HG03469 (cell line): ENCODE measurements at regions not wholly inside any gene's neighbourhood (a gene's known extent, or its start where the extent isn't known, plus 50 kb on each side); places are given as distances from the start of the nearest gene placed in this dataset.
"Not testable (repeated sequence)": the region's sequence is repeated elsewhere in the genome, so short reads cannot be mapped to it uniquely, and the experiment has no call there.

ENCODE experiments used
- ATAC-seq: cut with Tn5 transposase; IDR thresholded peaks from one replicate; pipeline ENCODE4 v1.9.1; 2021; ENCODE audit warnings: mild to moderate bottlenecking, moderate library complexity, moderate number of reproducible peaks; ENCODE audit not compliant: unreplicated experiment

DNA sequence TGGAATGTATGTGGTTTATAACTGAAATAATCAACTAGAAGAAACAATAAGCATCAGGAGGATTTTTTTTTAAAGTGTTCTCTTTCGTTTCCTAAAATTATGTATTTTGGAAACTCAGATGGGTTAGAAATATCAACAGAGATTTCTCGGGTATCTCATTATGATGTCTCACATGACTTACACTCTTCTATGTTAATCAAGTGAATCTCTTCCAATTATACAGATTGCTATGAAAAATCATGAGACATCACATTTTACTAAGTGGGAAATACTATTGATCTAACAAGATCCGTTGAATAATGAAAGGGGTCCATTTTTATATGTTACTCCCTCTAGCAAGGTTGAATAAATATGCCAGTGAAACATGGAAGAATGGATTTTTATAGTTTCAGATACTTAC lies 54.7 kb upstream of the NRIP1 start:
- no peak for ATAC-seq

DNA sequence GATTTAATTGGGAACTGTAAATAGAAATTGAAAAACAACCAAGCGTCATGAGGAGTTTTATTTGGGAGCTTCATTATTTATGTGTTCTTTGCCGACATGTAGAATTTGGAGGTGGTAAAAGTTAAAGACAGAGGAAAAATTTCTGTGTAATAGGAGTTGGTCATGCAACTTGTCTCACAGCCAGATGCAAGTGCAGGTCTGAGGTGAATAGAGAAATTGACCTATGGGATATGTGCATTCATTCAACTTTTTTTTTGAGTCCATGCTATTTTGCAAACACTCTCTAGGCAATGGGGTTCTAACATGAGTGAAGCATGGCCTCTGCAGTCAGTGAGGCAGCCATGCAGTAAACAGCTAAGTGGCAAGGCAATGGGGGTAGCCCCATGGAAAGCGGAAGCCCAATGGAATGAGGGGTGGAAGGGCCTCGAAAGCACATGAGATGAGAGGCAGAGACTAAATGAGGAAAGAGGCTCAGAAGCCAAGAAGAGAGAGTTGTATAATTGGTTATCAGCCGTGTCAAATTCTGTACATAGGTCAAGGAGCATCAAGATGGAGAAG lies 56.4 kb upstream of the NRIP1 start:
- no peak for ATAC-seq

DNA sequence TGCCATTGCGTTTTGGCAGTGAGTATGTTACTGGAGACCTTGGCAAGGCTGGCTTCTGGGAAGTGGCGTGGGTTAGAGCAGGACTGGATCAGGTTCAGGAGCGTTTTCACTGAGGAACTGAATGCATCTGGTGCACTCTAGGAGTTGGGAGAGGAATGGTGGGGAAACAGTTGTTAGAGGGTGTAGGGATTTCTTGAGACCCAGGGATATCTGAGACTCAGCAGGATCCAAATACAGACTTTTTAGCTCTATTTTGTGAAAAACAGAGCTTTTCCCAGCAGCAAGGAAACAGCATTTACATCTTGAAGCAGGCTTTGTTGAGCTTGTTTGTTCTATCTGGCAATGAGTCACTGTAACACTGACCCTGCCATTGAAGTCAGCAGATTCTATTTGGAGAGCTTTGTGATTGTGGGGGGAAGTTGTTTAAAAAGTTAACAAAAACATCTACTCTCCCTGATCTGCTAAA lies 56.9 kb upstream of the NRIP1 start:
- ATAC-seq: no peak

DNA sequence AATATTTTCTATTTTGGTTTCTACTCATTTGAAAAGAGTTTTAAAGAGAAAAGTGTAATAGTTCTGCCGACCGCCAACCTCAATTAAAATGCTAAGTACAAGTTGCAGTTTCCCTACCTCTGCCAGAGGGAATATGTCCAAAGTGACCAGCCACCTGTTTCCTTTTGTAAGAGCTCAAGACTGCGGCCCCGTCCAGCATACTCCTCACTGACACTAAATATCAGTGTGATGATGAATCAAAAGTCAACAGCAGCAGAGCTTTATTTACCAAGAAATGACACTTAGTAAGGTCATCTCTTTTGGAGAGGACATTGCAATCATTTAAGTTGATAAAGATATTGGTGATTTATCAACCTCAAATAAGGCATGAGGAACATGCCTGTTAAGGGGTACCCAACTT lies 57.4 kb upstream of the NRIP1 start:
- ATAC-seq: no peak

DNA sequence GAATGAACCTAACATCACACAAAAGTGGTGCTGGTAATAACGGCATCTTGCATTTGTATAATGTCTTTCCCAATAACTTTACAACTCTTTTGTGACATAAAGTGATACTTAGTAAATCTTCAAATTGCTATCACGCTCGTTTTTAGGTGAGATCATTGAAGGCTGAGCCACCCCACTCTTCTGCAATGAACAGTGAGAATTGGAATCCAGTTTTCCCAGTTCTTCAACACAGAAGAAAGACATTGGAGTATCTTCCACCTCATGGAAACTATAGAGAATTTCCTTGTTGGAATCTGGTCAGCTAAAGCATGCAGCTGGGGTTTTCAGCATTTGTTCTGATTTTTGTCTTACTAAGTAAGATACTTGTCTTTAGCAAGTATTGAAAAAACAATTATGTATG lies 59.9 kb upstream of the NRIP1 start:
- ATAC-seq: no peak

DNA sequence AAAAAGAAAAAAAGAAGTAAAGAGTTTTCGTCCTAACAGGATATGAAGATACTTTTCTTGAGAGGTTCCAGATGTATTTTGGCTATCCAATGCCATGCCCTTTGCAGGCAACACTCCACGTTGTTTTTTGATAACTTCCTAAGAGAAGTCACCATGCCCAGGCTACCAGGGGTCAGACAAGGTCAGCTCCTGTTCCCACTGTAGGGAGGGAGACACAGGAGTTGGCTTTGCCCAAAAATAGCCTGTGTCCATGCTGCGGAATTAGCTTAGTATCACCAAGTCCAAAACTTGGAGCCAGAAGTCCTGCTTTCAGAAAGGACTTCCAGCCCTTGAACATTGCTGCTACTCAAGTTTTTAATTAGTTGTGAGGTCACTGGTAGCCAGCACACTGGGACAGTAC lies 62.1 kb upstream of the NRIP1 start:
- no peak for ATAC-seq

DNA sequence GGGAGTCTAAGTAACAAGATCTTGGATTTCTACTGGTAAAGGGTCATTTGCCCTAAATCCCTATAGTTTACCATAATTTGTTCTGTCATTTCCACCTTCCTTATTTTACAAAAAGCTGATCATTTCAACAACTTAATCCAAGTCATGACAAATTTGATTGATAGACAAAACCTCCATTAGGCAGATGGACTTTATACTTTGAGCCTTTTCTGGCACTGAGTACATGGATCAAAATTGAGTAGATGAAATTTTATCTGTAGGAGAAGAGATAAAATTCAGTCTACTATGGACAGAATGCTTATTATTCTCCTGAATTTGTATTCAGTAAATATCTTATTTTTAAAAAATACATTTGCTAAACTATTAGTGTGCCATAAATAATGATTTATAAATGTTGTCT lies 62.6 kb upstream of the NRIP1 start:
- no peak for ATAC-seq

DNA sequence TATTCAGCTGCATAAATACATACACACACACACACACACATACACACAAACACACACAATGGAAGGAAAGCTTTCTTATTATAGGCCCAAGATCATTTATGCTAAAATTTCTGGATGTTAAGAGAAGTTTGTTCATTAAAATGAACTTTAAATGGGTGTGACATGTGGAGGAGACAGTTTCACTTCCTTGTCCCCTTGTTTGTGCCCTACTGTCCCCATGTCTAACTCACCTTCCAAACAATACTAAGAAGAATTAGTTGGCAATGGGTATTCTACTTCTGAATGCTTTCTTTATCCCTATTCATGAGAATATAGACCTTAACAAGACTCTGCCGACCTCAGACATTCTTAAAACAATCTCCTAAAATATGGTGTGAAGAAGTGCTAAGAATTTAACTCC lies 63.5 kb upstream of the NRIP1 start:
- no peak for ATAC-seq

DNA sequence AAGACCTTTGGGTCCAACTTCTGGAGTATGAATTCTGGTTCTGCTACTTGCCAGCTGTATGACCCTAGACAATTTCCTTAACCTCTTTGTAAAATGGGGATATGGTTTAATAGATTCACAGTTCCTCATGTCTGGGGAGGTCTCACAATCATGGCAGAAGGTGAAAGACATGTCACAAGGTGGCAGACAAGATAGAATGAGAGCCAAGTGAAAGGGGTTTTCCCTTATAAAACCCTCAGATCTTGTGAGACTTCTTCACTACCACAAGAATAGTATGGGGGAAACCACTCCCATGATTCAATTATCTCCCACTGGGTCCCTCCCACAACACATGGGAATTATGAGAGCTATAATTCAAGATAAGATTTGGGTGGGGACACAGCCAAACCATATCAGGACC lies 63.9 kb upstream of the NRIP1 start:
- not testable (repeated sequence) for ATAC-seq

DNA sequence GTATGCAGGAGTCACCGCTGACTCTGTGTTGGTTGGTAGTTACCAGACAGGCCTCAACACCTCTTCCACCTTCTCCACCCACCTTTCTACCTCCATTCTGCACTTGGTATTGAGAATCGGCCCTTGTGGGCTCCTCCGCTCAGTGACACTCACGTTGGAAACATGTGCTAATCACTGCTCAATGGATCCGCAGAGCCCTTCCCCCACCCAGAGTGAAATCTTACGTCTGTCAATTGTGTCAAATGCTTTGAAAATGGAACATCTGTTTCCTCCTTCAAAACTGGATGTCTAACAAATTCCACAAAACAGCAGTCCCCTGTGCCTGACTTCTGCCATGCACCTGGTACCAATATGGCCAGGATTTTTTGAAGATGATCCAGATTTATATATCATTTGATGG lies 65.5 kb upstream of the NRIP1 start:
- no peak for ATAC-seq

DNA sequence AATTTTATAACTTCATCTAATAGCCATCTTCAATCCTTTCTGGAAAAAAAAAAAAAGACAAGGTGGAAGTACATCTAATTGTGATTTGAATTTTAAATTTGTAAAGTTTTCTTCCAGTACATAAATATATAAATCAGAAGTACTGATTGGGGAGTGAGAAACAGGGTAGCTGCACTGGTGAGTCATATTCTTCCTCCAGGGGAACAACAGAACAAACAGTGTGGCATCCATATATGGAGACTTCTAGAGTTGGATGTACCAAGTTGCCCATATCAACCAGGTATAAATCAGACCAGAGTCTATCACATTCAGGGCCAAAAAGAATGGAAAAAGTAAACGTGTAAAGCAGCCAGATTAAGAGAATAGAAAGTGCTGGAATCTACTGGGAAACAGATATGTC lies 66.0 kb upstream of the NRIP1 start:
- ATAC-seq: no peak

DNA sequence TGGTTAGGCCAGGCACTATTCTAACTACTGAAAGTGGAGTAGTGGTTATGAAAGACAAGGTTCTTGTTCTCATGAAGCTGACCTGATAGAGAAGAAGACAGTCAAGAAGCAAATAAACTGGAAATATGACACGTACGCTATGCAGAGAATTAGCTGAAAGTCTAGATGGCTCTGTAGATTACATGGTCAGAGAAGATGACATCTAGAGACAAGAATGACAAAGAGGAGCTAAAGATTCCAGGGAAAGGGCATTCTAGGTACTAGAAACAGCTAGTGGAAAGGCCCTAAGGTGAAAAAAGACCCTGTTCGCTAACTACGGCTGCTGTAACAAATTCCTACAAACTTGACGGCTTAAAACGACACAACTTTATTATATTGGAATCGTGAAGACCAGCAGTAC lies 68.0 kb upstream of the NRIP1 start:
- no peak for ATAC-seq

DNA sequence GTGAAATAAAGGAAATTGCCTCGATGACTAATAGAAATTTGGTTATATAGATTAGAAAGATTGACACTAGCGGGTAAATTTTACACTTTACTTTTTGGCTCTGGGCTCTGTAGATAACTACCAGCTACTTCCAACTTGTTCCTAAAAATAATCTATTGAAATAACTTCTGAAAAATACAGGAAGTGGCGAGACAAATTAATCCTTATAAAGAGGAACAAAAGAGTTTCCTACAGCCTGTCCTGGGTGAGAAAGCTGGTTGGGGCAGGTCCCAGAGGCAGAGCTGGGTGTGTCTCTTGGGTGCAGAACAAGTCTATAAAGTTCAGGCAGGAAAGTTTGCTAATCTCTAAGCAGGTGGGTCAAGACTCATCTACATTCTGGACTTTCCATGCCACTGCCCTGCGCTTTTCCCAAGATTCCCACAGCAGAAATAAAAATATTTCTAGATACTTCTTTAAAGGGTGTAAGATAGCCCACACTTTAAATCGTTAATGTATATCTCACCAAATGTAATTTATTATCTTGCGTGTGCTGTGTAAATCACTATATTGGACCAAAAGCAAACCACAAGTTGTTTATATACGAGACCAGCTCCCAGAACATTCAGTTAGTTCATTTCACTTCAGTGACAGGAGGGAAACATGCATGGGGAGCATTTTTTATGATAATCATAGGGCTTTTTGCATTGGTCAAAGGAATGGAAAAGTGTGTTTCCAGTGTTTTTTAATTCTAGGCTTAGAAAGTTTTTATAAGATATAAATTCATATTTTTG lies 70.1 kb upstream of the NRIP1 start:
- no peak for ATAC-seq

DNA sequence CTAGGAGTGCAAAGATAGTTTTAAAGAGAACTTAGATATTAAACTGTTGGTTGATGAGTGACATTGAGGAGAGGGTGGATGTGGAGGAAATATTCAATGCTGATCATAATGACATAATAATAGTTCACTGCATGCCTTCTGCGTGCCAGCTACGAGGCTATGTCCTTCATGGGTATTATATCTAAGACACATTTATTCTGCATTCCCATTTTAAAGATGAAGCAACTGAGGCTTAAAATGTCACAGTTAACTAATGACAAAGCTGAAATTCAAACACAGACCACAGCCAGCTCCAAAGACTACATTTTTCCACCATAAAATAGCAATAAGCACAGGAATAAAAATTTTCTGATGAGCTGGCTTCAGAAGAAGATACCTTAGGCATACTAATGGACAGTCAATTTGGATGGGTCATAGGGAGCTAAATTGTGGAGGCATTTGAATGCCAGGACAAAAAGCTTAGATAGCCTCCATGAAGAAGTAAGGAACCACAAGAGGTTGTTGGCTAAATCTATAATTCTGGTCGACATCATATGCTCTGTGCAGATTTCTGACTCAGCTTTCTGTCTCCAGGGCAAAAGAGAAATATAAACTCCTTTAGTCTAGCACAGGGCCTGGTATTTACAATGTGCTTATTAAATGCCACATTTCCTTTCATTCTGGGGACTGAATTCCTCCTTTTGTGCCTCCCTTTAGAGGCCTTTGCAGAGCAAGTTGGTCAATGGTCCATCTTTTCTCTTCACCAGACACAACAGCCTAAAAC lies 71.2 kb upstream of the NRIP1 start:
- ATAC-seq: no peak

DNA sequence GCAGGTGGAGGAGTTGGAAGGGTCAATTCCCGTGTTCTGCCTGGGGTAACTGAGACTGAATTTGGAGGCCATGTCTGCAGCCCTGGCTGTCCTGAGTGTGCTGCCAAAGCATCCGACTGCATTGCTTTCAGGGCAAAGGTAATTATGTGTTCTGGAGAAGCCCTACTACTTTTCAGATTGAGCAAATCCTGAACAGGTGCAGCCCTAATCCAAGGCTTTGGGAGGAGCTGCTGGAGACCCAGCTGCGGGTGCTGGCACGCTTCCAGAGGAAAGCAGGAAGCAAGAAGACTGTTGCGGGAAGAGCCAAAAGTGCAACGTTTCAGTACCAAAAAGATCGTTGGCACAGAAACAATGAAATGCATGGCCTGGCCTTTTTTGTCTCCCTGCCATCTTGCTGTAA lies 73.7 kb upstream of the NRIP1 start:
- no peak for ATAC-seq

DNA sequence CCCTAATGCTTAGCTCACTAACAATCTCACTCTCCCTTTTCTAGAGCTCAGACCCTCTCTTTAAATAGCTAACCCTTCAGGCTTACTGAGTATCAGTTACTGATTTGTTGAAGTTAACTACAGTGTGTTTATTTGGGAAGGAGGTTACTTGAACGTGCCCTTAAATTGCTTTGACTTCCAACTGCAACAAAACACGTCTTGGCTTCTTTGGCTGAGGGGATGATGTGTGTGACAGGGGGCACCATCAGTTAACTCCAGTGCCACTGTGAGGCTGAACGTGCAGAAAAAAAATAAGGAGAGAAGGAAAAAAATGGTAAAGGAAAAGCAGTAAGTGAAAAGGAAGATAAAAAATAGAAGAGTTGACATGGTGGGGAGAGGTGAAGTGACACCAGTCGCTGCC lies 75.1 kb upstream of the NRIP1 start:
- no peak for ATAC-seq

DNA sequence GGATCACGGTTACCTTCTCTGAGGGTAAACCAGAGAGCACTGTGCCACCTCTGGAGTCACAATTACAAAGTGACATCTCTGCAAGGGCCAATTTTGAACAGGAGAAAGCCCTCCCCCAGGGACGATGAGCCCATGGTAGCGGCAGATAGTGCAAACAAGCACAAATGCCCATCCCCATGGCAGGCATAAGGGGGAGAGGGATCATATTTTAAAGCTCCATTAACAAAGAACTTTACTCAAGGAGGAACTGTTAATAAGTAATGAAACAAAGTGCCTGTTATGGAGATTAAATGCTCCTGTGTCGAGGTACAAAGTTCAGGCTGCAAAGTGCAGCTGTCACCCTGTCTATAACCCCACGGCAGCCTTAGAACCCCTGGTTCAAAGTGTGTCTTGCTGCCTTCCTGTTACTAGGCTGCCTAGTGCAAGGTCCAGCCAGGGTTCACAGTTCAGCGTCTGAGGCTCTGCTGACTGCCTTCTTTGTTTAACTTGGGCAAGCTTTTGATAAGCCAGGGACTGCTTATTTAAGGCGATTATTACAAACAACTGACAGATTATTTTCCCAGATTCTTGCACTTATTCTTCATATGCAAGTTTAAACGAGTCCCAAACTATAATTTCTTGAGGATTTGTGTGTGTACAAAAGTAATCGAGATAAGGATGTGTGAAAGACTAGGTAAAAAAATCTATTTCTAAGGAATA lies 75.7 kb upstream of the NRIP1 start:
- no peak for ATAC-seq

DNA sequence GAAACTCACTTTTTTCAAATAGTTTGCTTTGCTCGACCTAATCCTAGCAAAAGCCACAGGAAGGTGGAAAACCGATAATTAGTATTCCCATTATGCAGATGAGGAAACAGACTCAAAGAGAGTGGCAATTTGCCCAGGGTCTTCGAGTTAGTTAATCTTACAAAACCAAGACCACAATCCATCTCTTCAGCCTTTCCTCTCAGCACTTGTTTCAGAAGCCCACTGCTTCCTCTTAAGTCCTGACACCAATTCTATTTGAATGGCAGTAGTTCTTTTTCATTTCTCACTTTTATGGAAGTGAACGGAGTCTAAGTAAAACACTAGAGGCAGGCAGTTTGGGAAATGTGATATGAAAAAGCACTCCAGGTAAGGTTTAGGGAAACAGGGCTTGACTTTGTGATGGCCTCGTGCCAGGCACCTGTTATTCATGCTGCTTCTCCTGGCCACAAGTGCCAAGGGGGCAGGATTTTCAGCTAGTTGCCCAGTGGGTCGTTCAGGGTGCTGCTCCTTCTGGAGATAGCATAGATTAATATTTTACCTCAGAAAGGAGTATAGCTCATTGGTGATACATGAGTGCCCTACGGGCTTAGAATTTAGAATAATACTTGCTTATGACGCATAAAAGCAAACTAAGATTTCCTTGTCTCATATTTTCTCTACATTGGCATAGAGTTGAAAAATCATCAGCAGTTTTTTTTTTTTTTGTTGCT lies 76.6 kb upstream of the NRIP1 start:
- ATAC-seq: no peak

DNA sequence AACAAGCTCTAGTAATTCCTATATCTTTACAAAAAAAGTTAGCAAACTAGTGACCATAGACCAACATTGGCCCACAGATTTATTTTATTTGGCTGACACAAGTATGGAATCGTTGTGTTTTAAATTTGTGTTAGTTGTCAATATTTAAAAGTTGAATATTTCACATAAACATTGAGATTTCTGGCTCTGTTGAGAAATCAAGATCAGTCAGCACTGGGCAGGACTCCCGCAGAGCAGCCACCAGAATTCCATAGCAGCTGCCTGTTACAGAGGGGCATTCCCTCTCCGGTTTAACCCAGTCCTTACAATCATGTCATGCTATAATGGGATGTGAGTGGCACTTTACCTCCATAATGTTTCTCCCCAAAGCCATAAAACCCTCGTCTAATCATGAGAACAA lies 79.2 kb upstream of the NRIP1 start:
- no peak for ATAC-seq

DNA sequence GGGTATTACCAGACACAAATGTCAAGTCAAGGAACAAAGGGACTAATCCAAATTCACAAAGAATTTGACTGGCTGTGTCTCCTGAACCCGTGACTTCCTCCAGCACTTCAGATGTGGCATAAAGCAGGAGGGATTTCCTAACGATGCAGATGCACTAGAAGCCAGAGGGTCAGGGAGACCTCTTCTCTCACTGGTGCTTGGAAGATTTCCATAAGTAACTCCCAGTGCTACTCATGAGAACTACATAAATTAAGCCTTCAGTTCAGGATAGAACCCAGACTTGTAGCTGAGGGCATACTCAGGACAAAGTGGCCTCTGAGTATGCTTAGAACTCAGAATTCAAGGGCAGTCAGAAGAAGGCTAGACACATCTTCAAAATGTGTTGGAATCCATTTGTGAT lies 83.6 kb upstream of the NRIP1 start:
- no peak for ATAC-seq
